GM12874 (cell line): ENCODE measurements at regions not wholly inside any gene's neighbourhood (a gene's known extent, or its start where the extent isn't known, plus 50 kb on each side); places are given as distances from the start of the nearest gene placed in this dataset.

Source experiments
- TF ChIP-seq, protein P1 (sequence below): IDR thresholded peaks from 2 replicates; pipeline ENCODE4 v1.5.1; 2011; ENCODE audit warnings: low read depth, mild to moderate bottlenecking, control low read depth, low read length, moderate library complexity; ENCODE audit not compliant: insufficient read depth

DNA sequence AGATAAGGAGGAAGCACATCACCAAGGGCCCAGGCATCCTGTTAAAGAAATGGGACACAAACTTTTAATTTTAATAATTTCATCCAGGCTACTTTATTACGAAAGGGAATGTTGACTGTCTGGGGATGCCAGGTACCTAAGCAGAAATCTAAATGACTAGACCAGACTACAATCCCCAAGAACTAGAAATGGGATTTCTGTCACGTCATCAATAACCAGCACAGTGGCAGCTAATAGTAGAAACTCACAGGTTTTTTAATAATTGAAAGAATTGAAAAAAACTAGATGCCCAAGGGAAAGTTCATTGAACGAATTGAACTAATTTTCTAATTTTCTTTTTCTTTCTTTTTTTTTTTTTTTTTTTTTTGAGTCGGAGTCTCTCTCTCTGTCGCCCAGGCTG lies 789.3 kb downstream of the IGSF11 start:
- TF ChIP-seq, protein P1, sequence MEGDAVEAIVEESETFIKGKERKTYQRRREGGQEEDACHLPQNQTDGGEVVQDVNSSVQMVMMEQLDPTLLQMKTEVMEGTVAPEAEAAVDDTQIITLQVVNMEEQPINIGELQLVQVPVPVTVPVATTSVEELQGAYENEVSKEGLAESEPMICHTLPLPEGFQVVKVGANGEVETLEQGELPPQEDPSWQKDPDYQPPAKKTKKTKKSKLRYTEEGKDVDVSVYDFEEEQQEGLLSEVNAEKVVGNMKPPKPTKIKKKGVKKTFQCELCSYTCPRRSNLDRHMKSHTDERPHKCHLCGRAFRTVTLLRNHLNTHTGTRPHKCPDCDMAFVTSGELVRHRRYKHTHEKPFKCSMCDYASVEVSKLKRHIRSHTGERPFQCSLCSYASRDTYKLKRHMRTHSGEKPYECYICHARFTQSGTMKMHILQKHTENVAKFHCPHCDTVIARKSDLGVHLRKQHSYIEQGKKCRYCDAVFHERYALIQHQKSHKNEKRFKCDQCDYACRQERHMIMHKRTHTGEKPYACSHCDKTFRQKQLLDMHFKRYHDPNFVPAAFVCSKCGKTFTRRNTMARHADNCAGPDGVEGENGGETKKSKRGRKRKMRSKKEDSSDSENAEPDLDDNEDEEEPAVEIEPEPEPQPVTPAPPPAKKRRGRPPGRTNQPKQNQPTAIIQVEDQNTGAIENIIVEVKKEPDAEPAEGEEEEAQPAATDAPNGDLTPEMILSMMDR = no peak

DNA sequence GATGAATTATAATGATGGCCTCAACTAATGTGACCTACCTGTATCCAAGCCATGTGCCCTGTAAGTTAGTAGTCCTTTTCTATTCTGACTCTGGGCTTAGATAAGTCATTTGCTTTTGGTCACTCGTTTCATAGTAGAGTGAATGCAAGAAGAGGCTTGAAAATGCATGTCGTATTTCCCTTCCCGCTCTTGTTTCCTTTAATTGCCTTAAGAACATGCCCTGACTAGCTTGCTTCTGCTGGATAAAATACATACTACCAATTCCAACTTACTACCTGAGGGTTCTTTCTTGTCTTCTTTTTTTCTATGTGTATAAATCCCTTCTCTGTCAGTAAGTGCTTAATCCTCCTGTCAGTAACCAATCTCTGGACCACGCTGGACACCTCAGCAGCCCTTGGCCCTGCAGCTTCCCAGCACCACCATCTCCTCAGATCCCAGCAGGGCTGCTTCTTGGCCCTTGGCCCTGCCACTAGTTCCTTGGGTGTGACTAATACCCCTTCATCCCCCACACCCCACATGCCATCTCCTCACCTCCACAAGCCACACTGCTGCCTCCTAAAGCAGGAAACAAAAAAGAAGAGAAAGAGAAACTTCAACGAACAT lies 771.7 kb downstream of the IGSF11 start:
- TF ChIP-seq, protein P1 = no peak

DNA sequence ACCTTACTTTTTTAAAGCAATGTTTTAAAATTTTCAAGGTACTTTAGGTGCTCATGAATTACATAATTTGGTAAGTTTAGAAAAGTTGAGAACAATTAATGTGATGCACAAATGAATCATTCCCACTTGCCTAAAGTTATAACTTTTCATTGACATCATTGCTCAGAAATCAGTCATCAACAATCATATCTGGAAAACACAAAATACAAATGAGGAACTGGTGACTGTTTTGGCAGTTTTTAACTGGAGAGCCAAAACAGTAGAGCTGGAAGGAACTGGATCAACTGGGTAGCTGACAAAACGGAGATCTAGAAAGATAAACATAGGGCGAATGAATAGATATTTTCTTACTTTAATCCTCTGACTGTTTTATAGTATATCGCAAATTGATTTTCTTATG lies 767.1 kb downstream of the IGSF11 start:
- TF ChIP-seq, protein P1 = no peak

DNA sequence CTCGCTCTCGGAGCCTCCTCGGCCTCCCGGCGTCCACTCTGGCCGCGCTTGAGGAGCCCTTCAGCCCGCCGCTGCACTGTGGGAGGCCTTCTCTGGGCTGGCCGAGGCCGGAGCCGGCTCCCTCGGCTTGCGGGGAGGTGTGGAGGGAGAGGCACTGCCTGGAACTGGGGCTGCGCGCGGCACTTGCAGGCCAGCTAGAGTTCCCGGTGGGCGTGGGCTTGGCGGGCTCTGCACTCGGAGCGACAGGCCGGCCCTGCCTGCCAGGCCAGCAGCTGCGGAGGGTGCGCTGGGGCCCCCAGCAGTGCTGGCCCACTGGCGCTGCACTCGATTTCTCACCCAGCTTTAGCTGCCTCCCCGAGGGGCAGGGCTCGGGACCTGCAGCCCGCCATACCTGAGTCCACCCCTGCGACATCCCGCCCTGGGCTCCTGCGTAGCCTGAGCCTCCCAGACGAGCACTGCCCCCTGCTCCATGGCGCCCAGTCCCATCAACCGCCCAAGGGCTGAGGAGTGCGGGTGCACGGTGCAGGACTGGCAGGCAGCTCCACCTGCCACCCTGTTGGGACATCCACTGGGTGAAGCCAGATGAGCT lies 765.0 kb downstream of the IGSF11 start:
- TF ChIP-seq, protein P1 = no peak

DNA sequence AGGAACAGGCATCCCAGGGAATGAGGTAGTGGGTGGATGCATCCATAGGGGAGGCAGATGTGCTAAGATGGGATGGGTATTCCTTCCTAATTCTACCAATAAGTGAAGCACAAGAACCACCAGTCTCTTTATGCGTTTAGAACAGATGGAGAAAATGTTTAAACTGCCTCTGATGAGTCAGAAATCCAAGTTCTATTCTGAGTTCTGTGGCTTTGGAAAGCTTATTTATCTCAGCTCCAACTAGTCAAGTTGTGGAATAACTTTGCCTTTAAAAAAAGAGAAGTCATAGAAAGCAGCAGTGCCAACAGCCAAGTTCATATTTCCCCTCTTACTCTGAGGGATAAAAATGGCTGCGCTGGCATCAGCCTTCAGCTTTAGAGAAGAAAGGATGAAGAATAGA lies 761.7 kb downstream of the IGSF11 start:
- TF ChIP-seq, protein P1 = no peak

DNA sequence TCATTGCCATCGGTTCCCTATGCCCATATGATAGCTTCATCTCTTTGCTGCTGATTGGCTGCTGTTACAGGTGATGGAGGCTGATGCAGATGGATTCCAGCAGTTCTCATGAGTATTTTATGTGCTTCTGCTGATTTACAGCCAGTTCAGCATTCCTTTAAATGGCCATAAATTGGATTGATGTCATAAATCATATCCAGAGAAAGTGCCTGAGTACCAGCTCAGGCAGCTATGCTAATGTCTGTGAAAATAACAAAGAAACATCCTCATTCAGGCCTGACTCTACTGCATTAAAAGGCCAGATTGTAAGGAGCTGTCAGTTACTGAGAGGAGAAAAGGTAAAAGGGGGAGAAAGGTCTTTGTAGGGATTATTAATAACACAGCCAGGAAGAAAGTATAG lies 756.8 kb downstream of the IGSF11 start:
- TF ChIP-seq, protein P1 = no peak

DNA sequence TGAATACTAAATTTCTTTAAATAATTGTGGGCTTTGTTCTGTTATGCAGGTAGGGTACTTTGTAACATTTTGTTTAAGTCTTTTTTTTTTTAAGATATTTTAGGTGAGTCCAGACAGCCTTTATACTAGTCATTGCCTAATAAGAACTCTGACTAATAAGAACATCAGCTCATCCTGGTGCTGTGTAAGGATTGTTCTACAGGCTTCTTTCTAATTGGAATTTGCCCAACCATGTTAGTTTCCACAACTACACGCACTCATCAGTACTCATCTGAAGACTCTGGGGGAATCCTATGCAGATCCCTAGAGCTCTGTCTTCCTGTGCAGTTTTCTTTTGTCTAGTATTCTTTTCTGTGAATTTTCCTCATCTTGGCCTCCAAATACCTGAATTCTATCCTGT lies 741.8 kb downstream of the IGSF11 start:
- TF ChIP-seq, protein P1 = no peak
